GM04504 (cell line): ENCODE measurements at regions not wholly inside any gene's neighbourhood (a gene's known extent, or its start where the extent isn't known, plus 50 kb on each side); places are given as distances from the start of the nearest gene placed in this dataset.

Experiments
- DNase-seq: peaks from one replicate; pipeline ENCODE4 v3.0.0-alpha.2; 2012; ENCODE audit warnings: low read depth

DNA sequence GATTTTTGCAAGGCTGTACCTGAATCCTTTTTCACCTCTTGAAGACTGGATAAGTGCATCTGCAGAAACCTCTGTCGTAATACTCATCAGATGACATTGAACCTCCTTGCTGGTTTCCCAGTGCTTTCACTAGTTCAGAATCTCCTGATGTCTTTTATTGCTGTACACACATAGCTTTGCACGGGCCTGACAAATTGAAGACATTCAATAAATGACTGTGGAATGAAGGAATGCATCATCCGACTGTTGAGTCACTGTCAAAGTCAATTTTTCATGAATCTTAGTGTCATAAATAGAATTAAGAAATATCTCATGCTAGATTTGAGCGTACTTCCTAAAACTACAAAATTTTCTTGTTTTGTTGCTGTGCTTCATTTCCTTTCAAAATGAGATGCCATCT lies 598.2 kb upstream of the MAP3K7 start:
- no peak for DNase-seq

DNA sequence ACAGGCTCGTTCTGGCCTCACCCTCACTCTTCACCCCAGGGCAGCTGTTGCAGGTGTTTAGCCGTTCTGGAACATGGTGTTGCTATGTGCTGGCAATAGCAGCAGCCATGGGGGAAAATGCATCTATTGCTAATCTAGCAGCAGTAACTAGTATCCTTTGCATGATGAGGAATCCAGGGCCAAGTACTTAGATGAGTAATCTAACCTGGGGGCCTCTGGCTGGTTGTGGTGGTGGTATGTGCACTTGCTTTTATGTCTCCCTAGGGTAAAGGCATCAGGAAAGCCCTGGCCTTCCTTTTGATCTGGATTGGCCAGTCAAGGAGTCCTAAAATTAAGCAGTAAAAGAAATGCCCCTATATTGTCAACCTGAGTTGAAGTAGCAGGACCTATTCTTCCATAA lies 594.5 kb upstream of the MAP3K7 start:
- DNase-seq, result no peak

DNA sequence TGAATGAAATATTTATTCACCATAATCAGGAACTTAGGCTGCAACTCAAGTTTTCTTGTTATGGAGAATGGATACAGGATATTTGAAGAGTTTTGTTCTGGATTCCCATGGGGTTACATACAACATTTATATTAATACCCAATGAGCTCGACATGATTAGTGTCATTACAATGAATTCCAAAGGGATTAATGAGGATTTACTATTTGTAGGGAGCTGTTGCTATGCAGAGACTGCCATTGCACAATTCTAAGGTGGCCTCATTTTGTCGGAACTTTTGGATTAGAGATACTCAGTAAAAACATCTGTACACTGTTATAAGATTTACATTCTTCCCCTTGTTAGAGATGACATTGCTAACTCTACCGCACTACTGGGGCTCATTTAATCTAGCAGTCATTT lies 586.8 kb upstream of the MAP3K7 start:
- no peak for DNase-seq

DNA sequence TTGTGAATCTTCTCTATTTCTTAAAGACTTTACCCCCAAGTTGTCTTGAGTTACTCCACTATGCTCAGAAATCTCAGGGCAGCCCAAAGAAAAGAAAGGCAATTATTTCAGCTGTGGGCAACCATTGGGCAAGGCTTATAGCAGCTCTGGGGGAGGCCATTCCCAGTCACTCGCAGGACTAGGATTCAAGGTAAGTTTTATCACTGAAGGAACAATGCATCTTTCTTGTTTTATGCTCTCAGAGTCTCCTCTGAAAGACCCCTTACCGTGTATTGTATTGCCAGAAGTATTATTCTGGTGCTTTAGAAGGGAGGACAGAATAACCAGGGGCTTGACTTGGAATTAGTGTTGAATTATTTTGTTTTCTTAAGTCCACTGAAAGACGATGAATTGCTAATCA lies 586.3 kb upstream of the MAP3K7 start:
- no peak for DNase-seq

DNA sequence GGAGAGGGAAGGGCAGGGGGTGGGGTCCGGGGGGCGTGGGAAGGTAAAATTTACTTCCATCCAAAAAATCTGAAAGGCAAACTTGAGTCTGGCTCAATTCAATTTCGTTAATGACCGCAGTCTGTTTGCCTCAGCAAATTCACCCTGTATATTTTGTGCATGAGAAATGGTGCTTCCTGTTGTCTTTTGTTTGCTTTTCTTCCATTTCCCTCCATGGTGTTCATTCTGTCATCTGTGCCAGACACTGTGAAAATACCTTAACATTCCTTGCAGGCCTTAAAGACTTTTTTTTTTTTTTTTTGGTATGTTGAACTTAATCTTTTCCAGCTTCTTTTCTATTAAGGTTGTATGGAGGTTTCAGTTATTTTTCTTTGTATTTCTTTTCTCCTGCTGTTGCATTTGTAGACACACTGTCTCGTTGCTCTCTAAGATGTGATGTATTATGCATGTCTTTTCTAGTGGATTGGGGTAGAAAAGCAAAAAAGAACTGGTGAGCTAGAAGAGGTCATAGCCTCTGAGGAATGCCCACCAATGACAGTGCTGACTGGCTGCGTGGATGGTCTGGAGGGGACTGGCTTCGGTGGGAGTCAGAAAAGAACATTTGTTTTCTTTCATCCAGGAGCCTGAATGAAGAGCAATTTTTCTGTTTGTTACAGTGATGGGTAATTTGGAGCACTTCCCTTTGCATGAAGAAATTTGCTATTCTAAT lies 585.0 kb upstream of the MAP3K7 start:
- DNase-seq, result no peak

DNA sequence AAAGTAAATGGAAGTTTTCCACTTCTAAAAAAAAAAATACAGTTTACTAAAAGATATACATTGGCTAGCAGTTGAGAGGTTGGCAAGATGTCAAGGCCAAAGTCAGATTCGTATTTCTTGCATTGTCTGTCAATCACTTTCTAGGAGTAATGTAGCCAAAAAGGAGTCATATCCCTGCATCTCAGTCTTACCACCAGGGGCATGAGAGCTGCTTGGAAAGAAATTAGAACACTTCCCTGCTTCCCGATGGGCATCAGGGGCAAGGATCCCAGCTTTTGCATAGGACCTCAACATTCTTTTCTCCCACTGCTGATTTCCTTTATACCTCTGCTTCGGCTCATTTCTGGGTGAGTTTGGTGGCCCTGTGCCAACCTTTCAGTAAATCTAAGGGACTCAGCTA lies 581.0 kb upstream of the MAP3K7 start:
- no peak for DNase-seq

DNA sequence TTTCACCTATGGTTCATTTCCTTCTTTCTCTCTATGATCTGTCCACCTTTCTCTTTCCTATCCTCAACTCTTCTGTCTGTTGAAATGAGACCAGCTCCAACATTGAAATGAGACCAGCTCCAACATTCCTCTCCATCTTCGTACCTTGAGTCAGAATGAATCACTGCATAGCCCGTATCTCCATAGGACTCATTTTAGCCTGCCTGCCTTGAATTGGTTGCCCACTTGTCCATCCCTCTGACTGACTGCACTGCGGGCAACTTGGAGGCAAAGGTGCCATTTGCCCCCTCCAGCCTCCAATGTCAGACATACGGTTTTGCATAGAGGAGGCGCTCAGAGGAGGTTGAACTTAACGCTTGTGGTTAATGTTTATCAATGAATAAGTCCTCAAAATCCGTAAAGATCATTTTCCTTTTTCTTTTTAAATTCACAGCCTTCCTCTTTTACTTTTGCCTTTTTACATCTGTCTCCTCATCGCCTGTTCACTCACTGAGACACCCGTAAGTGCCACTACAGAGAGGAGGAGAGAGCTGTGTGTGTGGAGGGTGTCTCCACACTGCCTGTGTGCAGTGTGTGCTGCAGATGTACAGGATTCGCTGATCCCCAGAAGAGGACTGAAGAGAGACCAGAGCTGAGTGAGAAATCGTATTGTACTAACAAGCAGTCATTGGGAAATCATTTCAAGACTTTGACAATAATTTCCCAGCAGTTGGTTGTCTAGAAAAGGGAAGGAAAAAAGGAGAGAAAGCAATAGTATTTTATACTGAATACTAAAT lies 579.6 kb upstream of the MAP3K7 start:
- DNase-seq, result no peak

DNA sequence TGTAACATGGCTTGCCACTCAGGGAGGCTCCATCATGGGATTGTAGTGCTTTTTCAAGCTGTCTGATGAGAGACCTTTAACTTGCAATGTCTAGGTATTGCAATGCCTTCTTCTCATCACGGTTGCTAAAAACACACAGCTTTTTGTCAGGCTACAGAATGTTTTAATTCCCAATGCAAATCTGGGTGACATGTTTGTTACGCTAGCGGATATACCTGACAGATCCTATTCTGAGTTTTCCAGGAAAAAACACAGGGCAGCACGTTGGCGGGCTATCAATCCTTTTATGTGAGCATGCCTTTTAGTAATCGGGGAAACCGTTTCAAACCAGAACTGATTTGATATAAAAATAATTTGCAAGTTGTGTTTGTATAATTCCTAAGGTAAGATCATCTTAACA lies 577.2 kb upstream of the MAP3K7 start:
- DNase-seq, result no peak

DNA sequence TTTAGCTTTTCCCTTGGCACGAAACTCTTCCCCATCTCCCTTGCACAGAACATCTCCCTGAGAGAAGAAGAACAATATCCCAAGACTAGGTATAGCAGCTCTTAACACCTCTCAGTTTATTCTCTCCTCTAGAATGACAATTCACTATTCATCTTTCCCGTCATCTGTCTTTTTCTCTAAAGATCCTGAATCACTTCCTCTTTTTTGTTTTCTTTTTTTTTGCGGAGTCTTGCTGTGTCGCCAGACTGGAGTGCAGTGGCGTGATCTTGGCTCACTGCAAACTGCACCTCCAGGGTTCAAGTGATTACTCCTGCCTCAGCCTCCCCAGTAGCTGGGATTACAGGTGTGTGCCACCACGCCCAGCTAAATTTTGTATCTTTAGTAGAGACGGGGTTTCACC lies 574.4 kb upstream of the MAP3K7 start:
- no peak for DNase-seq

DNA sequence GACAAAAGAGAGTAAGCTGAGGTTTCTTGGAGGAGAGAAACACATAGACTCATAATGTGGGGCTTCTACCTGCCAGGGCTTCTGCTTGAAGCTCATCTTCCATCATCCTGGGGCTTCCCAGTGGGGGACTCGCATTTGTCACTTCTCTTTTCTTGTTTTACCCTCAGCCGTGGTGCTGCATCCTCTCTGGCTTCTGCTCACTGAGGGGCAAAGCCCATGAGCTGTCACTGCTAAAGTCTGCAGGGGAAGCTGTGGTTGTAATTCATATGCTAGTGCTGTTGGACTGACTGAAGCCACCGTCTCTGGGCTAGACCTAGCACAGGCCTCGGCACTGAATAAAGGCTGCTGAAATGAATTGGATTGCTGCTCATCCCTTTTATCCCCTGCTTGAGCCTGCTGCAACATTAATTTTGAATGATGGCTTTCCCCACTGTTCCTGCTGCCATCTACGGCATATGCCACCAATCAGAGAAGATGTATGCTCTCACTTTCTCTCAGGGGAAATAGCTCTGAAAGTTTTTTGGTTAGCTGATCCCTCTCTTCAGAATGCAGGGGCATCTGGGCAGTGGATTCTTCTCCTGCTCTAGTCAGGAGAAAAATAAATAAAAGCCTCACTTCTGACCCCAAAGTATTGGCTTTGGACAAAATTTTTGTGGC lies 568.4 kb upstream of the MAP3K7 start:
- no peak for DNase-seq

DNA sequence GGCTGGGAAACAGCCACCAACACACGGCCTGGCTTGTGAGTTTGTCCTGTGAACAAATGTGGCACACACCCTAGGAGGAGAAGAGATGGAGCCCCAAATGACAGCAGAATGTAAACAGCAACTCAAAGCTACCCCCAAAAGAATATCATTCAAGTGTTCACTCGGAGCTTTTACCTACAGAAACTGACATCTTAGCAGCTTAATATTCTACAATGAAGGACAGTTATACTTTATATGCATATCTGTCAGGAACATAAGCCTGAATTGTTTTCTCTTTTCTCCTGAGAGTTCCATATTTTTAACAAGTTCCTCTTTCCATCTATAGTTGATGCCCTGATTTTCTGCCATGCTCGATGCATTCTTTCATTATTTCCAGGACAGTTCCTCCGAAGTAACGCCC lies 566.0 kb upstream of the MAP3K7 start:
- DNase-seq, result no peak

DNA sequence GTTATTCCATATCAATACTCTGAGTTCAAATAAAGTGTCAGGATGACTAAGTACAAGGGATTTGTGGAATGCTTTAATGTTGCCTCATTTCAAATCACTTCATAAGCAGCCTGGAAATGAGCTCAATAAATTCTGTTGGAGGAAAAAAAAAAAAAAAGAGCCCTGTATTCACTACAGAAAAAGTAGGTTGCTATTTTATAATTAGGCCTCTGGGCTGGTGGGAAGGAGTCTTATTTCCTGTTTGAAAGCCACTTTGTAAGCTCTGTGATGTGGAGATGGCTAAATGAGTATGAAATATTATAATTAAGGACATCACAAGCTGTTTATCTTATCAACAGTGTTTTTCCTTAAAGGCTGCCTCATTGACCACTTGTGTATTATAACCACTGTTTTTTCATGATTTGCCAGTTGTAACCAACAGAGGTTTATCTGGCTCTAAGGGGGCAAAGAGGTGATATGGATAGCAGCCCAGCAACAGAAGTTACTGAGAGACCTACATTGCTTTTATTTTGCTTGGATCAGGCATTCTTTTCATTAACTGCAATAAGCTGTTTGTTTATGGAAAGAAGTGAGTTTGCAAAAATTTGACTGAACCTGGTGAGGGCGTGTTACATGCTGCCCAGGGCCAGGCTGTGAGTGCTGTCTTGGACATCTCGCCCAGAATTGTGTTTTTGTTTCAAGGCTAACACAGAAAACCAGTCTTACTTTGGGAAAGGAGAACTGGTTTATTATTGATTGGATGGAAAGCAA lies 563.3 kb upstream of the MAP3K7 start:
- no peak for DNase-seq

DNA sequence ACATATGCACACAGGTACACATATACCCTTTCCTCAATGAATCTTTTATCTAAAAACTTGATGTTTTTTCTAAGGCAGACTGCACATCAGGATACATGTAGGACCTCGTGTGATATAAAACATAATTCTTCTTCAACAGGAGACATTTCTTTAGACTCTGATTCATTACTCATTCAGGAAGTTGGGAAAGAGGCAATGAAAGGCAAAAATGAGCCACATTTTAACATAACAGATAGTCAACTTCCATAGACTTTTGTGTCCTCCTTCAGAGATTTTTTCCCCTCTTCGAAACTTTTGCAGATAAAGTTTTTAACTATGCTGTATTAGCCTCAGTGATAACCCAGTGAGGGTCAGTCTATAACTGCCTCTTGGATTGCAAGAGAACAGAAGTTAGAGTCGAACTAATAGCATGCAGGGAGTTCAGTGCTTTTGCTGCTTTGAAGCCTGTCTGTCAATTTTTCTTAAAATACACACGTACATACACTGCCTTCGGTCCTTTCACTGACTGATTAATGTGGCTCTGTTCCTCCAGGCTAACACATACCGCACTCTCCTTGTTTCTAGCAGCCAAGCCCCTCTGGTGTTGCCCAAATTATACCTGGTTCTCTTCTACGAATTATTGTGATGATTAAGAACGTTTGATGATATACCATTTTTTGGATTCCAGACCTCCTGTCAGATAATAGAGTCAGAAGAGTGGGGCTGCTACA lies 562.5 kb upstream of the MAP3K7 start:
- DNase-seq, result no peak

DNA sequence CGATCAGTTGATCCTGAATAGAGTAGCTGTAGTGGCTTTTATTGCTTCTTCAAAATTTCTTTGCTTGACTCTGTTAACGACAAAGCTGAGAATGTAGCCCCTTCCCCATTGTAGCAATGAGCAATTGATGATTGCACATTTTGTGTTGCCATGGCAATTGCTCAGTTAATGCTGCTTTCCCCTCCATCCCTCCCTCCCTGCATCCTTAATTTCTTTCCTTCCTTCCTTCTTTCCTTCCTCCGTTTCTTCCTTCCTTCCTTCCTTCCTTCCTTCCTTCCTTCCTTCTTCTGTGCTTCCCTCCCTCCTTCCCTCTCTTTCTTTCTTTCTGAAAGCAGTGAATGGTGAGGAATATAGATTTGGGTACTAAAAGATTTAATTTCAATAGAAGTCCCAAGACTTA lies 557.3 kb upstream of the MAP3K7 start:
- DNase-seq, result no peak

DNA sequence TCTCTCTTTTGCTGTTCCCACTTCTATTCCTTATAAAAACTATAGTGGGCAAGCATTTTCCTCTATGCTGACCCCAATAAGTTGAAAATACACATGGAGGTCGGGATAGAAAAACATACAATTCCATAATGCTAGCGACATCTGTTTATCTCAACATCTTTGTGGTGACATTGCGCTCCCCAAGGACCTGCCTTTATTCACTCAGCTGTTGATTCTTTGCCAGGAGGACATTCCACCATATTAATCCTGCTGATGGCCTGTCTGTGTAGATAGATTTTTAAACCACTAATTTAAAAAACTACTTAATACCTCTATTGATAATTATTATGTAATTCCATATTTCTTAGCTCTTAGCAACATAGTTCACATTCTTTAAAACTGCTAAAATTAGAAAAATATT lies 555.3 kb upstream of the MAP3K7 start:
- no peak for DNase-seq

DNA sequence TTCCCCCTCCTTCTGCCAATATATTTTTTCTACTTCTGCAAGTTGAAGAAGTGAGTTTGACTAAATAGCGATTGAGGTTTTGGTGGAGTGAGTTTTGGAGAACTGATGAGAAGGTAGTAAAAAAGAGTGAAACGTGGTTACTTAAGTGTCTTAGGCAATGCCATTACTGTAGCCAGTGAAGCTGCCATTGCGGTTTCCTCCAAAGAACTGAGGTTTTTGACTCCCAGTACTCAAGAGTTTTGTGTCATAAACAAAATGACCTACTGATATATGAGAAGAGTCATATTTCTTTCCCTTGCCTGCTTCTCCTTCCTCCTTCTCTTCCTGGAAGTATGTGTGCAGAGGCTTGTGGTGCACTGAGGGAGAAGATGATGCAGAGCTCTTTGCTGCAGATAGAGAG lies 554.5 kb upstream of the MAP3K7 start:
- DNase-seq, result no peak

DNA sequence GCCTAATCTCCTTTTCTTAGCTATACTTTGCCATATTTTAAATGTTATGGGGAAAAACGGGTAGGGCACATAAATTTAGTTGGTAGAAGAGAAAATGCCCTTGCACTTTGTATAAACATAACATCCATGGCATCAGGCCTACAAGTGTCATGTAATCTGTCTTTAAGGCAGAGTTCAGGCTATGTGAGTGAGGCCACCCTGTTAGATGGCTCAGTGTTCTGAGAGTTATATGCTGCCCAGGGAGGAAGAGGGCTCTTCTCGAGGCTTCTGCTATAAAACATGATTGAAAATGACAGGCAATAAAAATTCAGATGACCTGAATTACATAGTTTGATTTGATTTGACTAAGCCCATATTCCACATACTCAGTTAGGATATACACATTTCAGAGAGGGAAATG lies 553.6 kb upstream of the MAP3K7 start:
- DNase-seq, result no peak

DNA sequence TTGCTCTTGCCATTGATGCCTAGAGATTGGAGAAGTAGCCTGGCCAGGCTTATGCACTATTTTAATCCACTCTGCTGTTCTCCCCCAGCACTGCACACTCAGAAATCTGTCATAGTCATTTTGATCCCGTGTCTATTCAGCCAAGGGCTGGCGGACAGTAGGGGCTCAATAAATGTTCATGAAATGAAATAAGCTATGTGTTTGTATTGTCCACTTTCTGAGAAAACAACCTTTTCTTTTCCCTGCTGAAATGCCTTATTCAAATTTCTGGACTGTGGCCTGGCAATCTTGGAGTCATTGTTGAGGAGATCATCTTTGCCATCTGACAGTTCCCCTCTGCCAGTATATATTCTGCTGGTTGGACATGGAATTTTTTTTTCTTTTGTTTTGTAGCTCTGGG lies 550.4 kb upstream of the MAP3K7 start:
- DNase-seq, result no peak

DNA sequence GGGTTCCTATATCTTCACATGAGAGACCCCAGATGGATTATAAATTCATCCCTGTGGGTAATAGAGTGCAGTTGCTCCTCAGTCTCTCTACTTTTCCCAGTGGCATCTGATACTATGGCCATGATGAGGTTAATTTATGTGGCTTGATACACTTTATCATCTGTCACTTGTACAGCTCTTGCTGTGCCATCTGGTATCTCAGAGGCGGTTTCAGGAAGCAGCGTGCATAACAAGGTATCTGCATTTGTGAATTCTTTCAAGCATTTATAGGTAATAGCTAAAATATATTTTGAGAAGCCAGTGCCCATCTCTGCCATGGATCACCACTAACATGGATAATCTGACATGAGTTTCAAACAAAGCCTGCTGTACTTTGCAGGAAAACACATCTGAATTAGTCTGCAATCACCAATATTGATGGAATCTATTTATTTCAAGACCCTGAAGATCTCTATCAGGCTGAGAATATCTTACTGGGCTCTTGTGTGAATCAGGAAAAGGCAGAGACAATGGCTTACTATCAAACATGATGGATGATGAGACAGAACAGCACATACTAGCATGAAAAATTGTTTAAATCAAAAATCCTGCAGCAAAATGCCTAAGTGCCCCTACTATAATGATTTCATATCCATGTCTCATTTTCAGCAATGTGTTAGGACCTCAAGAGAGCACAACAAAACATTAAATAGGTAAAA lies 548.7 kb upstream of the MAP3K7 start:
- DNase-seq, result no peak

DNA sequence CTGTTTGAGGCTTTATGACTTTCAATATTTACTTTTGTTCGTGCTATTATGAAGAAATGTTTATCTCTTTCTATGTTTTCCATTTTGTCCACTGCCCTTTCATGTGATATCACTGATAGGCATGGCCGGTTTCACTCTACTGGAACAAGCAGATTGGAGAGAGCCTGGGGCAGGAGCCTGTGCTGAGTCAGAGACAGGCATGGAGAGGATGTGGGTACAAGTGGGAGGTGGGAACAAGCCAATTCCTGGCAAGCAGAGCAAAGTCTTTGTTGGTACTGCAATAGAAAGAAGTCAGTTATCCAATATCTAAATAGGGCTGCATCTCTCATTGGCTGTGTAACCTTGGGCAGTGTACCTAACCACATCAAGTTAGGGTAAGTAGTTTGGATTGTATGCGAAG lies 545.6 kb upstream of the MAP3K7 start:
- DNase-seq, result no peak

DNA sequence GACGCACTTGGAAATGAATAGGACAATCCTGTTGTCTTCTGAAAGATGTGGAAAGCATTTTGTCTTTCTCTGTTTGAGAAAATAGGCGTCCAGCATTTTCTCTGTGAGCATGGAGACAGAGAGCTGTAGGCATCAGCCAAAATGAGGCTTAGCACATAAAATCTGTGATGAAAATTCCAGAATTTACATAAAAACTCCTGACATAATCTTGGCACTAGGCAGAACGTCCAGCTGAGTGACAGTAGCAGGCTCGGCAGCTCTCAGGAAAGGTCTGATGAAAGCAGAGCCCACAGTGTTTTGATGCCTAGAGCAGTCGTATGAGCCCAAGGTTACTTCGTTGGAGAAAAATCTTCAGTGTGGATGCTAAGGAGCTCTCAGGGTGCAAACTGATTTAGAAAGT lies 543.3 kb upstream of the MAP3K7 start:
- DNase-seq, result no peak
